ENCODE measurements at regions not wholly inside any gene's neighbourhood (a gene's known extent, or its start where the extent isn't known, plus 50 kb on each side); places are given as distances from the start of the nearest gene placed in this dataset.

GRCh38 chr4:144336633-144337032 lies 196.1 kb upstream of the GYPA start:
- no peak for TF ChIP-seq EZH2 (IDR thresholded peaks at IDR 0.05; ENCODE audit: borderline replicate concordance, low read depth, low read length, severe bottlenecking)
- TF ChIP-seq CTCF (IDR thresholded peaks at IDR 0.05; ENCODE audit: extremely low read depth in 1 of 2, insufficient read depth in 1 of 2, low read depth in 1 of 2, low read length in 2 of 2), result no peak
- TF ChIP-seq POLR2A (IDR thresholded peaks at IDR 0.05; ENCODE audit: low read depth, low read length), result no peak
- no peak for TF ChIP-seq MAX (IDR thresholded peaks at IDR 0.05; ENCODE audit: insufficient read depth, insufficient read length)
- no peak for TF ChIP-seq POLR2AphosphoS5 (IDR thresholded peaks at IDR 0.05; ENCODE audit: insufficient read depth, low read depth, low read length)
- no peak for TF ChIP-seq JUN (IDR thresholded peaks at IDR 0.05; ENCODE audit: borderline replicate concordance, insufficient read depth, insufficient read length, low read depth)
- TF ChIP-seq MYC (IDR thresholded peaks at IDR 0.05; ENCODE audit: low read depth, low read length), result no peak
- no peak for TF ChIP-seq FOS (IDR thresholded peaks at IDR 0.05; ENCODE audit: borderline replicate concordance, insufficient read depth, low read length)
- TF ChIP-seq GATA2 (IDR thresholded peaks at IDR 0.05; ENCODE audit: insufficient read depth, insufficient read length, low read depth, low read length), result no peak

All from endothelial cell of umbilical vein (primary cell).